ENCODE measurements at regions not wholly inside any gene's neighbourhood (a gene's known extent, or its start where the extent isn't known, plus 50 kb on each side); places are given as distances from the start of the nearest gene placed in this dataset.
"Not testable (repeated sequence)": the region's sequence is repeated elsewhere in the genome, so short reads cannot be mapped to it uniquely, and the experiment has no call there.

DNA sequence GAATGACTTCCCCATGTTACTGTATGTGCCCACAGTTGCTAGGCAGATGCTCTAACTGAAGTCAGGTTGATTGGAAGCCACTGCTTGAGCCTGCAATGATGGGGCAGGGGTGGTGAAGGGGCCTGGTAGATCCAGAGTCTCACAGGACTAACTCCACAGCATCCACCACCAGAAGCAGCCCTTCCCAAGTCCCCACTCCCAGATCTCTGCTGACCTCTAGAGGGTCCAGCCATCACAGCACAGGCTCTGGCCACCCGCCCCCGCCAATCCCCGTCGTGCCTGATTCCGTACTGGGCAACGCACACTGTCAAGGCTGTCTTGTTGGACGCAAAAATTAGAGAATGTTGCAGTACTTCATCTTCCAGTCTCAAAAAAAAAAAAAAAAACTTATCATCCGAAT is 136.8 kb upstream of the PDE1C start:
- H3K4me1 ChIP-seq (ENCODE audit: insufficient read depth) = no peaks in the 10 kb centered on the region
- in situ Hi-C loops (cut with MboI) = loop anchor here (5.0 to 25.0 kb wide), 2 partner anchors 465 to 1070 kb away; no protein-coding TSS in a partner anchor
- H3K27ac ChIP-seq = no peak overlapping the region
- peak; percentile 49 for DNase-seq
- TF ChIP-seq EZH2 (IDR thresholded peaks at IDR 0.05; ENCODE audit: insufficient read depth, poor library complexity, severe bottlenecking) = no peak
- TF ChIP-seq EZH2phosphoT487 (IDR thresholded peaks at IDR 0.05; ENCODE audit: insufficient read depth, low read depth) = no peak
- H3K4me2 ChIP-seq (ENCODE audit: unreplicated experiment) = no peak overlapping the region
- no peak overlapping the region for H3K4me3 ChIP-seq
- no peaks in the 10 kb centered on the region for H3K36me3 ChIP-seq (ENCODE audit: low read depth)
- H2AFZ ChIP-seq = no peak overlapping the region
- no peaks in the 10 kb centered on the region for H4K20me1 ChIP-seq (ENCODE audit: insufficient read depth)
- peaks cover 33% of the 10 kb centered on the region for H3K27me3 ChIP-seq (replicated peaks; ENCODE audit: insufficient read depth)
- no peak overlapping the region for H3K9ac ChIP-seq
- H3K9me2 ChIP-seq (ENCODE audit: insufficient read depth) = no peaks in the 10 kb centered on the region
- H3K79me2 ChIP-seq (ENCODE audit: insufficient read depth) = no peaks in the 10 kb centered on the region
- H3K9me3 ChIP-seq (ENCODE audit: low read depth) = no peaks in the 10 kb centered on the region
- no peaks in the 10 kb centered on the region for H3F3A ChIP-seq (ENCODE audit: insufficient read depth)
- WGBS, 2 experiments (ENCODE audit: low coverage in 1 of 2, low lambda C conversion rate in 2 of 2, missing lambda C conversion rate in 2 of 2) = 8 to 25% methylated on average over 8 of the region's 8 CpGs

DNA sequence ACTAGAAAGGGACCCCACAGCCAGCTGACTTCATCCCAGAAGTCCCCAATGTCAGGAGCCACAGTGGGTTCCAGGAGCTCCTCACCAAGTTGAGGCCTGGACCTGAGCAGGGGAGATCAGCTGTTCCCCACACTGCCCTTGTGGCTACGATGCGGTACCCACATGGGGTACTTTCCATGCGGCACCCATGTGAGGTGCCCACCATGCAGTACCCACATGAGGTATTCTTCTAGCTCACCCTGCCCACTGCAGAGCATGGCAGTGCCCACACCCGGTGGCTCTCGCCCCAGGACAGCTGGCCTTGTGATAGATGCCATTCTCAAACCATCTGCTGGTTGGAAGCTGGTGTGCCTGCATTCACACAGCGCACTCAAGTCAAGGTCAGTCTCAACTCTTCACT is 136.3 kb upstream of the PDE1C start:
- no peak for DNase-seq
- no peaks in the 10 kb centered on the region for H4K20me1 ChIP-seq (ENCODE audit: insufficient read depth)
- no peaks in the 10 kb centered on the region for H3K4me1 ChIP-seq (ENCODE audit: insufficient read depth)
- no peaks in the 10 kb centered on the region for H3K9me2 ChIP-seq (ENCODE audit: insufficient read depth)
- H3F3A ChIP-seq (ENCODE audit: insufficient read depth) = no peaks in the 10 kb centered on the region
- no peak overlapping the region for H3K9ac ChIP-seq
- no peak overlapping the region for H3K4me2 ChIP-seq (ENCODE audit: unreplicated experiment)
- 49 to 58% methylated on average over 6 of the region's 6 CpGs for WGBS, 2 experiments (ENCODE audit: low coverage in 1 of 2, low lambda C conversion rate in 2 of 2, missing lambda C conversion rate in 2 of 2)
- peaks cover 33% of the 10 kb centered on the region for H3K27me3 ChIP-seq (replicated peaks; ENCODE audit: insufficient read depth)
- H3K4me3 ChIP-seq = no peak overlapping the region
- H3K36me3 ChIP-seq (ENCODE audit: low read depth) = no peaks in the 10 kb centered on the region
- in situ Hi-C loops (cut with MboI) = loop anchor here (5.0 to 25.0 kb wide), 2 partner anchors 464 to 1069 kb away; no protein-coding TSS in a partner anchor
- H2AFZ ChIP-seq = no peak overlapping the region
- no peak overlapping the region for H3K27ac ChIP-seq
- no peaks in the 10 kb centered on the region for H3K9me3 ChIP-seq (ENCODE audit: low read depth)
- TF ChIP-seq EZH2 (IDR thresholded peaks at IDR 0.05; ENCODE audit: insufficient read depth, poor library complexity, severe bottlenecking) (no peak), EZH2phosphoT487 (IDR thresholded peaks at IDR 0.05; ENCODE audit: insufficient read depth, low read depth) (no peak)
- H3K79me2 ChIP-seq (ENCODE audit: insufficient read depth) = no peaks in the 10 kb centered on the region

DNA sequence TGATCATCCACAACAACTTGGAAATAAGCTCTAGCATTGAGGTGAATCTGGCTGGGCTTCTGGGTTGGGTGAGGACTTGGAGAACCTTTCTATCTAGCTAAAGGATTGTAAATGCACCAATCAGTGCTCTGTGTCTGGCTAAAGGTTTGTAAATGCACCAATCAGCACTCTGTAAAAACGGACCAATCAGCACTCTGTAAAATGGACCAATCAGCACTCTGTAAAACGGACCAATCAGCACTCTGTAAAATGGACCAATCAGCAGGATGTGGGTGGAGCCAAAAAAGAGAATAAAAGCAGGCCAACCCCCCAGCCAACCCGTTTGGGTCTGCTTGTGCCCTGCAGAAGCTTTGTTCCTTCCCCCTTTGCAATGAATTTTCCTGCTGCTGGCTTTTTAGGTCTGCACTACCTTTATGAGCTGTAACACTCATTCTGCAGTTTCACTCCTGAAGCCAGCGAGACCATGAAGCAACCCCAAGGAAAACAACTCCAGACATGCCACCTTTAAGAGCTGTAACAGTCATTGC is 135.2 kb upstream of the PDE1C start:
- DNase-seq; H3K9ac ChIP-seq; H4K20me1 ChIP-seq (ENCODE audit: insufficient read depth); H3K79me2 ChIP-seq (ENCODE audit: insufficient read depth); H3F3A ChIP-seq (ENCODE audit: insufficient read depth); H2AFZ ChIP-seq; H3K9me3 ChIP-seq (ENCODE audit: low read depth); H3K9me2 ChIP-seq (ENCODE audit: insufficient read depth); H3K4me3 ChIP-seq; H3K36me3 ChIP-seq (ENCODE audit: low read depth); H3K4me1 ChIP-seq (ENCODE audit: insufficient read depth); H3K27ac ChIP-seq; H3K4me2 ChIP-seq (ENCODE audit: unreplicated experiment): not testable (repeated sequence)
- H3K27me3 ChIP-seq (replicated peaks; ENCODE audit: insufficient read depth) = peaks cover 27% of the 10 kb centered on the region
- 15 to 22% methylated on average over 4 of the region's 4 CpGs for WGBS, 2 experiments (ENCODE audit: low coverage in 1 of 2, low lambda C conversion rate in 2 of 2, missing lambda C conversion rate in 2 of 2)
- in situ Hi-C loops (cut with MboI) = loop anchor here (5.0 to 25.0 kb wide), 2 partner anchors 463 to 1068 kb away; no protein-coding TSS in a partner anchor

DNA sequence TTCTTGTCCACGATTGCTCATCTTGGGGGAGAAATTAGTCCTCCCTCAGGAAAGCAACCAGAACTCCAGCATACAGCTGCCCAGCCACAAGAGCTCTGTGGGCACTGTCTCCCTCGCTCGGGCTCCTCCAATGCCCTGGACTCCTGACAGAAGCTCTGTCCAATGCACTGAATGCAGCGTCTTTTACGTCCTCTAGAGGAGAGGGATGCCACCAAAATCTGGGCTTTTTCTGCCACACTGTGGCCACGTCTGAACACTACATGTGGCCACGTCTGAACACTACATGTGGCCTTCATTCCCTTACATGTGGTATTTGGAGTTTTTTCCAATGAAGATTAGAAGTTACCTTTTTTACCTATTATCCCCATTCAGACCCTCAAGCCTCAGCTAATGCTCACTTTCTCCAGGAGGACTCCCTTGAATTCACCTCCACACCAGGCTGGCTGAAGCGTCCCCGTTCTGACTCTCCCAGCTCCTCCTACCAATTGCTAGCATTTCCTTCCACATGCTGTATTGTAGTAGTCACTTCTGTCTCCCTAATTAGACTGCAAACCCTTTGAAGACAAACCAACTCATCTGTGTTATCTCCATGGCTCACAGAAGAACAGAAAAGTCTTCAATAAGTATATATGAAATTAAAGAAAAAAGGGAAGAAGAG is 134.3 kb upstream of the PDE1C start:
- H3K4me3 ChIP-seq = peak overlapping the region; percentile 52
- 14 to 19% methylated on average over 9 of the region's 9 CpGs for WGBS, 2 experiments (ENCODE audit: low coverage in 1 of 2, low lambda C conversion rate in 2 of 2, missing lambda C conversion rate in 2 of 2)
- no peaks in the 10 kb centered on the region for H3K9me3 ChIP-seq (ENCODE audit: low read depth)
- peaks cover 19% of the 10 kb centered on the region for H3K27me3 ChIP-seq (replicated peaks; ENCODE audit: insufficient read depth)
- no peaks in the 10 kb centered on the region for H3K4me1 ChIP-seq (ENCODE audit: insufficient read depth)
- H3K79me2 ChIP-seq (ENCODE audit: insufficient read depth) = no peaks in the 10 kb centered on the region
- no peaks in the 10 kb centered on the region for H3K36me3 ChIP-seq (ENCODE audit: low read depth)
- no peaks in the 10 kb centered on the region for H3K9me2 ChIP-seq (ENCODE audit: insufficient read depth)
- peak; percentile 90 for DNase-seq
- H3F3A ChIP-seq (ENCODE audit: insufficient read depth) = no peaks in the 10 kb centered on the region
- no peak overlapping the region for H3K9ac ChIP-seq
- peak overlapping the region; percentile 48 for H3K4me2 ChIP-seq (ENCODE audit: unreplicated experiment)
- TF ChIP-seq EZH2phosphoT487 (IDR thresholded peaks at IDR 0.05; ENCODE audit: insufficient read depth, low read depth) (no peak), EZH2 (IDR thresholded peaks at IDR 0.05; ENCODE audit: insufficient read depth, poor library complexity, severe bottlenecking) (no peak)
- in situ Hi-C loops (cut with MboI) = loop anchor here (5.0 to 25.0 kb wide), 2 partner anchors 462 to 1067 kb away; no protein-coding TSS in a partner anchor
- peak overlapping the region; percentile 52 for H2AFZ ChIP-seq
- H4K20me1 ChIP-seq (ENCODE audit: insufficient read depth) = no peaks in the 10 kb centered on the region
- H3K27ac ChIP-seq = no peak overlapping the region
